ENCODE measurements at regions not wholly inside any gene's neighbourhood (a gene's known extent, or its start where the extent isn't known, plus 50 kb on each side); places are given as distances from the start of the nearest gene placed in this dataset.

GRCh38 chr9:1668441-1668840, 346.7 kb upstream of the SMARCA2 start:
- no peak for DNase-seq (ENCODE audit: low spot score)

- DNase-seq (ENCODE audit: low spot score) = no peak
Measured at GRCh38 chr9:1673300-1673699, 341.8 kb upstream of the SMARCA2 start.

- DNase-seq (ENCODE audit: low spot score) = no peak
Measured at GRCh38 chr9:1676771-1677170, 338.4 kb upstream of the SMARCA2 start.

- no peak for DNase-seq (ENCODE audit: low spot score)
Measured at GRCh38 chr9:1683951-1684350, 331.2 kb upstream of the SMARCA2 start.

GRCh38 chr9:1698991-1699390, 316.2 kb upstream of the SMARCA2 start:
- DNase-seq (ENCODE audit: low spot score) = no peak

GRCh38 chr9:1701113-1701512, 314.0 kb upstream of the SMARCA2 start:
- DNase-seq (ENCODE audit: low spot score) = no peak

GRCh38 chr9:1702701-1703100, 312.4 kb upstream of the SMARCA2 start:
- DNase-seq (ENCODE audit: low spot score) = no peak

- DNase-seq (ENCODE audit: low spot score) = no peak
Measured at GRCh38 chr9:1707291-1707690, 307.9 kb upstream of the SMARCA2 start.

GRCh38 chr9:1708219-1708618, 306.9 kb upstream of the SMARCA2 start:
- DNase-seq (ENCODE audit: low spot score) = no peak

- no peak for DNase-seq (ENCODE audit: low spot score)
Measured at GRCh38 chr9:1709347-1709746, 305.8 kb upstream of the SMARCA2 start.

- DNase-seq (ENCODE audit: low spot score) = no peak
Measured at GRCh38 chr9:1712861-1713450, 302.2 kb upstream of the SMARCA2 start.

- no peak for DNase-seq (ENCODE audit: low spot score)
Measured at GRCh38 chr9:1713841-1714240, 301.3 kb upstream of the SMARCA2 start.

- DNase-seq (ENCODE audit: low spot score) = no peak
Measured at GRCh38 chr9:1717882-1718281, 297.3 kb upstream of the SMARCA2 start.

GRCh38 chr9:1718836-1719235, 296.3 kb upstream of the SMARCA2 start:
- no peak for DNase-seq (ENCODE audit: low spot score)

GRCh38 chr9:1721196-1721595, 294.0 kb upstream of the SMARCA2 start:
- no peak for DNase-seq (ENCODE audit: low spot score)

- no peak for DNase-seq (ENCODE audit: low spot score)
Measured at GRCh38 chr9:1722404-1722803, 292.7 kb upstream of the SMARCA2 start.

- DNase-seq (ENCODE audit: low spot score) = no peak
Measured at GRCh38 chr9:1723522-1724015, 291.6 kb upstream of the SMARCA2 start.

- no peak for DNase-seq (ENCODE audit: low spot score)
Measured at GRCh38 chr9:1726993-1727759, 288.0 kb upstream of the SMARCA2 start.

- DNase-seq (ENCODE audit: low spot score) = no peak
Measured at GRCh38 chr9:1729631-1730030, 285.5 kb upstream of the SMARCA2 start.

- DNase-seq (ENCODE audit: low spot score) = no peak
Measured at GRCh38 chr9:1732670-1733069, 282.5 kb upstream of the SMARCA2 start.

- DNase-seq (ENCODE audit: low spot score) = no peak
Measured at GRCh38 chr9:1738511-1739100, 276.5 kb upstream of the SMARCA2 start.

GRCh38 chr9:1743121-1743960, 271.8 kb upstream of the SMARCA2 start:
- DNase-seq (ENCODE audit: low spot score) = no peak
